SH-SY5Y (cell line): ENCODE measurements at regions not wholly inside any gene's neighbourhood (a gene's known extent, or its start where the extent isn't known, plus 50 kb on each side); places are given as distances from the start of the nearest gene placed in this dataset.

Experiments used
- GATA2 ChIP-seq: IDR thresholded peaks from 2 replicates; pipeline ENCODE4 v1.6.1; 2011; ENCODE audit warnings: mild to moderate bottlenecking, low read depth, low read length
- GATA3 ChIP-seq: IDR thresholded peaks from 2 replicates; pipeline ENCODE4 v1.6.1; 2011; ENCODE audit warnings: low read depth, mild to moderate bottlenecking, low read length, moderate library complexity

DNA sequence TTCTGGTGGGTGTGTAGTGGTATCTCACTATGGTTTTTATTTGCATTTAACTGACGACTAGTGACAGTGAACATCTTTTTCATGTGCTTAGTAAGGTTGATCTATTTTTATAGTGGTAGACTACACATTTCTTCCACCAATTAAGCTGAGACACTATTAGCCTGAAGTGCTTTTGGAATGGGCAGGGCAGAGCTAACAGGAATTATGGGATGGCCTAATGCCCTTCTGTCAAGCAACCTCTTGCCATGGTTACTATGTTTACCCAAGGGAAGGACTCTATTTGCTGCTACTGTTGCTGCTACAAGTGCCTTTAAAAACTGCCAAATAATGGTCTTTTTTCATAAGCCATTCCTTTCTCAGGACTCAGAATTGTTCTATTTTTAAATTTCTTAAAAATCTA lies 676.7 kb upstream of the ACTRT1 start:
- TF ChIP-seq GATA2: no peak
- TF ChIP-seq GATA3: no peak
